Bronchial epithelial cell (primary cell): ENCODE measurements at regions not wholly inside any gene's neighbourhood (a gene's known extent, or its start where the extent isn't known, plus 50 kb on each side); places are given as distances from the start of the nearest gene placed in this dataset.

ENCODE experiments used
- DNase-seq: peaks from one replicate; pipeline ENCODE4 v3.0.0-alpha.2; 2010; ENCODE audit warnings: low read depth
- FAIRE-seq: peaks from 2 replicates; lab custom pipeline; 2011; peaks lifted over from hg19 to GRCh38; lab: Jason Lieb, UNC
- H3K27me3 ChIP-seq: 2 replicates; pipeline ENCODE4 v1.5.1; 2011; ENCODE audit warnings: low read length; ENCODE audit not compliant: control insufficient read depth, insufficient read depth
- H3K36me3 ChIP-seq: 2 replicates; pipeline ENCODE4 v1.5.1; 2011; ENCODE audit warnings: low read length; ENCODE audit not compliant: control insufficient read depth, insufficient read depth
- H3K4me3 ChIP-seq: 2 replicates; pipeline ENCODE4 v1.5.1; 2011; ENCODE audit warnings: mild to moderate bottlenecking, low read depth, low read length, control low read depth
- TF ChIP-seq, protein P1 (sequence below): IDR thresholded peaks from 2 replicates; pipeline ENCODE4 v1.5.1; 2011; ENCODE audit warnings: mild to moderate bottlenecking, moderate library complexity, low read length, control low read depth, inconsistent platforms; ENCODE audit not compliant: insufficient read depth, severe bottlenecking

DNA sequence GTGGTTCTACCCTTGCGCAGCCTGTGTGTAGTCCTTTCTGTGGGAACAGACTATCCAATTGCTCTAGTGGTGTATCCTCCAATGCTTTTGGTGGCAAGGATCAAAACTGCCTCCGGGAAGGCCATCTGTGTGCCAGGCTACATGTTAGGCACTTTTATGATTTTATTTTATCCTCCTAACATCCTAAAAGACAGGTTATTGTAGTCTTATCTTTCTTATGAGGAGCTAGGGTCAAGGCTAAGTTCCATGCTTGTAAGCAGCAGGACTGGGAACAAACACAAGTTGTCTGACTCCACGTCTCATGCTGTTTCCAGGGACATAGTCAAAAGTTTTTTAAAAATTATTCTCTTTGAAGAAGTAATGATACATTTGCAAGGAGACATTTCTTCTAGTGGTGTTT lies 278.7 kb upstream of the ADAMTSL1 start:
- TF ChIP-seq, protein P1, sequence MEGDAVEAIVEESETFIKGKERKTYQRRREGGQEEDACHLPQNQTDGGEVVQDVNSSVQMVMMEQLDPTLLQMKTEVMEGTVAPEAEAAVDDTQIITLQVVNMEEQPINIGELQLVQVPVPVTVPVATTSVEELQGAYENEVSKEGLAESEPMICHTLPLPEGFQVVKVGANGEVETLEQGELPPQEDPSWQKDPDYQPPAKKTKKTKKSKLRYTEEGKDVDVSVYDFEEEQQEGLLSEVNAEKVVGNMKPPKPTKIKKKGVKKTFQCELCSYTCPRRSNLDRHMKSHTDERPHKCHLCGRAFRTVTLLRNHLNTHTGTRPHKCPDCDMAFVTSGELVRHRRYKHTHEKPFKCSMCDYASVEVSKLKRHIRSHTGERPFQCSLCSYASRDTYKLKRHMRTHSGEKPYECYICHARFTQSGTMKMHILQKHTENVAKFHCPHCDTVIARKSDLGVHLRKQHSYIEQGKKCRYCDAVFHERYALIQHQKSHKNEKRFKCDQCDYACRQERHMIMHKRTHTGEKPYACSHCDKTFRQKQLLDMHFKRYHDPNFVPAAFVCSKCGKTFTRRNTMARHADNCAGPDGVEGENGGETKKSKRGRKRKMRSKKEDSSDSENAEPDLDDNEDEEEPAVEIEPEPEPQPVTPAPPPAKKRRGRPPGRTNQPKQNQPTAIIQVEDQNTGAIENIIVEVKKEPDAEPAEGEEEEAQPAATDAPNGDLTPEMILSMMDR: no peak
- Histone ChIP-seq H3K27me3 (no peaks in the 10 kb centered on the region), H3K36me3 (no peaks in the 10 kb centered on the region), H3K4me3 (no peak overlapping the region)
- no peak for FAIRE-seq
- no peak for DNase-seq

DNA sequence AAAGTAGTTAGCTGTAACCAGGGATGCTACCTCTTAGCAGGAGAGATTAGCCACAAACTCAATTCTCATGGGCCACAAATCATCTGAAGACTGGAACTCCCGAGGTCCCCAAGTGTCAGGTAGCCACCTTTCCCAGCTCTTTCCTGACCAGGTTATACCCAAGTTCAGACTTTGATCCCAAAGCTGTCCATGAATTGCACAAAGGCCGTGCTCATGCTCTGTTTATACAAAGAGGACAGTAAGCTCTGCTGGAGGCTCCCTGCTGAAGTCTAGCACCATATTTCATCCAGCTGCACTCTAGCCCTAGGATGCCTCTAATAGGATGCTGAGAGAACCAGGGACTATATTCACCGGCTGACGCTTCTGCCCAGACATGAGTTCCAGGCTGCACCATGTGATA lies 271.0 kb upstream of the ADAMTSL1 start:
- Histone ChIP-seq H3K27me3 (no peaks in the 10 kb centered on the region), H3K4me3 (no peak overlapping the region), H3K36me3 (no peaks in the 10 kb centered on the region)
- FAIRE-seq (no peak), DNase-seq (no peak)
- TF ChIP-seq, protein P1: no peak

DNA sequence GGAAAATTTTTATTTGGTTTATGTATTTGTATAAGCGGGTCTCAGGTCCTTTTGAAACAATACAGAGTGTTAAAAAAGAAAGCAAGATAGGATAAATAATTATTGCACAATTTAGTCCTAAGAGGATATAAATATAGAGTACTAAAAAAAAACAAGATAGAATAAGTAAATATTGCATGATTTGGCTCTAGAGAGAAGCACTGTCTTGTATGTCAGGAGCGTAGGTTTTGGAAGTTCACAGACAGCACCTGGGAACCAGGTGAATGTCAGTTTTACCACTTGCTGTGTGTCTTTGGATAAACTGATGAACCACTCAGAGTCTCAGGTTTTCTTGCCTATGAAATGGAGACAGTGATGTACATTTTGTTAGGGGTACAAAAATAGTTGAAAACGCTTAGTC lies 266.2 kb upstream of the ADAMTSL1 start:
- no peaks in the 10 kb centered on the region for H3K27me3 ChIP-seq
- no peaks in the 10 kb centered on the region for H3K36me3 ChIP-seq
- TF ChIP-seq, protein P1: no peak
- H3K4me3 ChIP-seq: no peak overlapping the region
- no peak for FAIRE-seq
- no peak for DNase-seq

DNA sequence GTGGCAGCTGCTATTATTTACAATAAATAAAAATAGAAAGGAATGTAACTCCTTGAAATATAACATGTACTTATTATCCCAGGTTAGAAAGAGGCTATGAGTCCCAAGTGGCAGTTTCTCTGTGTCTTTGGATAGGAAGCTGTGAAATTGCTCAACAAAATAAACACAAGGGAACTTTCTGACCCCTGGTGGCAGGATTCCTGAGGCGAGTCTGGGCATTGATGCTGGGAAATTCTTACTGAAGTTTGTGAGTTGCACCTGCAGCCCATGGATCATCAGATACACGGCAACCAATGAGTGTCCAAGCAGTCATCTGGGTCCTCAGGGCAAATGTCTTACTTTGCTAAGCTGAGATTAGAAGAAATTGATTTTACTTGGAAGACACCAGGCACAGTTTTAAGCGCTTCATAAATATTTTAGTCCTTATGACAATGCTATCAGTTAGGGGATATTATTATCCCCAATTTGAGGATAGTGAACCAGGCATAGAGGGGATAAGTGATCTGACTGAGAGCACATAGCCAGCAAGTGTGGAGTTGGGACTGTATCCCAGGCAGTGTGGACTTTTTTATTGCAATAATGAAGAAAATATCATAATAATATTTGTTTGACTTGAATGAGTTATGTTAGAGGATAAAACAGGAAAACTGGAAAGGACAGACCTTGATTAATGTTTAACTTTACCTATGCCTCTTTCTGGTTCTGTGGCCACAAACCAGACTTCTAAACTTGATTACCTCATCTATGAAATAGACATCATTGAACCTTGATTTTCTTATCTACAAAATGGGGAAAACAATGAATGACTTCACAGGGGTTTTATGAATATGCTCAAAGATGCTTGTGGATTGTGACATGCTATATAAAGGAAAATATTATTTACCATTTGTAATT lies 265.5 kb upstream of the ADAMTSL1 start:
- Histone ChIP-seq H3K4me3 (no peak overlapping the region), H3K36me3 (no peaks in the 10 kb centered on the region), H3K27me3 (no peaks in the 10 kb centered on the region)
- DNase-seq (peak; percentile 73), FAIRE-seq (no peak)
- TF ChIP-seq, protein P1: peak; percentile 68

DNA sequence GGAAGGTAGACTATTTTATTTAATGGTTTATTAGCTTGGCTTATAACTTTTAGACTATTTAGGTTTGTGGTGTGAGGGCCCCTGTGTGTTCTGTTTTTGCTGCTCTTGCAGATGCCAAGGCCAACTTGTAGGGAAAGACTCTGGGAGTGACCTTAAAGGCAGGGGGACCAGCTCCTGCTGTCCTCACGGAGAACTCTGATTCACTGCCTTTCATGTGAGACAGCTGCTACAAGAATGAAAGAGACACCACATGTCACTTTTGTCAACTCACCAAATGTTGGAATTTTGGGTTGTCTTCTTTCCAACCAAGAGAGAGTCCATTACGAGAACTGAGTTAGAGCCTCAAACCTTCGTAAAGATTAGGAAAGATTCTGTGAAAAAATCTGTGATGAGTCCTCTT lies 258.3 kb upstream of the ADAMTSL1 start:
- H3K27me3 ChIP-seq: no peaks in the 10 kb centered on the region
- DNase-seq (no peak), FAIRE-seq (no peak)
- TF ChIP-seq, protein P1: no peak
- no peaks in the 10 kb centered on the region for H3K36me3 ChIP-seq
- H3K4me3 ChIP-seq: no peak overlapping the region
